IPS DF 4.7 (cell line): ENCODE measurements at regions not wholly inside any gene's neighbourhood (a gene's known extent, or its start where the extent isn't known, plus 50 kb on each side); places are given as distances from the start of the nearest gene placed in this dataset.

ENCODE experiments used
- DNase-seq: peaks from one replicate; pipeline ENCODE4 v3.0.0-alpha.2; 2013; ENCODE audit warnings: low spot score; ENCODE audit errors: extremely low read depth

- no peak for DNase-seq
Measured at GRCh38 chr2:138867341-138867740, 87.2 kb upstream of the NXPH2 start.

- DNase-seq, result no peak
Measured at GRCh38 chr2:138866797-138867196, 86.6 kb upstream of the NXPH2 start.

GRCh38 chr2:138853761-138854160 is 73.6 kb upstream of the NXPH2 start:
- no peak for DNase-seq

GRCh38 chr2:138853296-138853695 is 73.1 kb upstream of the NXPH2 start:
- DNase-seq, result no peak

- DNase-seq, result no peak
Measured at GRCh38 chr2:138846216-138846821, 66.1 kb upstream of the NXPH2 start.

- no peak for DNase-seq
Measured at GRCh38 chr2:138842341-138842740, 62.2 kb upstream of the NXPH2 start.

- DNase-seq, result no peak
Measured at GRCh38 chr2:138841459-138841858, 61.3 kb upstream of the NXPH2 start.

GRCh38 chr2:138838851-138839620 is 58.8 kb upstream of the NXPH2 start:
- DNase-seq, result no peak

- DNase-seq, result no peak
Measured at GRCh38 chr2:138831691-138832090, 51.5 kb upstream of the NXPH2 start.

- DNase-seq, result no peak
Measured at GRCh38 chr2:138831154-138831553, 51.0 kb upstream of the NXPH2 start.

GRCh38 chr2:138830547-138830946 is 50.4 kb upstream of the NXPH2 start:
- no peak for DNase-seq
